B cell (primary cell): ENCODE measurements at regions not wholly inside any gene's neighbourhood (a gene's known extent, or its start where the extent isn't known, plus 50 kb on each side); places are given as distances from the start of the nearest gene placed in this dataset.
"Not testable (repeated sequence)": the region's sequence is repeated elsewhere in the genome, so short reads cannot be mapped to it uniquely, and the experiment has no call there.

Experiments used
- ATAC-seq: fragments of 200-7000 bp; cut with Tn5 transposase; one replicate; pipeline ENCODE4 v1.10.0; 2021; ENCODE audit warnings: low read depth, mild to moderate bottlenecking, moderate number of reproducible peaks, moderate library complexity
- CTCF ChIA-PET: fragments of 350-600 bp; sonication (Branson Sonifier 250); formaldehyde crosslinking; loops from one replicate; lab custom pipeline; 2021; ENCODE audit warnings: antibody characterized with exemption, inconsistent platforms; lab: Charles Lee
- POLR2A ChIA-PET: fragments of 350-600 bp; sonication (Branson Sonifier 250); formaldehyde crosslinking; loops from one replicate; lab custom pipeline; 2021; ENCODE audit warnings: antibody characterized with exemption; lab: Charles Lee
- DNase-seq: peaks from one replicate; pipeline ENCODE4 v3.0.0; 2013
- H2AFZ ChIP-seq: 2 replicates; pipeline ENCODE4 v1.6.1; 2012; ENCODE audit warnings: mild to moderate bottlenecking, low read depth, low read length; ENCODE audit not compliant: insufficient read depth, poor library complexity, severe bottlenecking
- H3K27ac ChIP-seq, 2 donors: 1 replicate in 1 of 2; 2 replicates in 1 of 2; pipeline ENCODE4 v1.5.1; 2012 to 2013; ENCODE audit warnings: low read length in 2 of 2, mild to moderate bottlenecking in 2 of 2, moderate library complexity in 1 of 2
- H3K27me3 ChIP-seq, 4 experiments: fragments of 200-600 bp in 1 of 4; sonication (generic) in 1 of 4; replicated peaks in 1 of 4; 1 replicate in 2 of 4; 2 replicates in 2 of 4; pipeline versions ENCODE4 v1.6.1 to v1.7.0; 2013 to 2016; ENCODE audit warnings: low read length in 3 of 4, mild to moderate bottlenecking in 2 of 4, mixed read lengths in 1 of 4, moderate library complexity in 1 of 4; ENCODE audit not compliant: insufficient read depth in 4 of 4, control insufficient read depth in 3 of 4; ENCODE audit errors: control extremely low read depth in 1 of 4
- H3K36me3 ChIP-seq, 2 experiments: replicated peaks in 1 of 2; 1 replicate in 1 of 2; 2 replicates in 1 of 2; pipeline versions ENCODE4 v1.6.1 to v1.7.1; 2013; ENCODE audit warnings: low read length in 1 of 2; ENCODE audit not compliant: insufficient read depth in 2 of 2, control insufficient read depth in 1 of 2; ENCODE audit errors: control extremely low read depth in 1 of 2, extremely low read depth in 1 of 2
- H3K4me1 ChIP-seq, 2 donors: fragments of 200-600 bp in 1 of 2; sonication (generic) in 1 of 2; 1 replicate in 1 of 2; 2 replicates in 1 of 2; pipeline versions ENCODE4 v1.5.1 to v1.6.1; 2013 to 2017; ENCODE audit warnings: low read length in 2 of 2; ENCODE audit not compliant: control insufficient read depth in 2 of 2, insufficient read depth in 2 of 2
- H3K4me2 ChIP-seq: replicated peaks from 2 replicates; pipeline ENCODE3; 2012; ENCODE audit warnings: mild to moderate bottlenecking, low read depth, low read length; ENCODE audit not compliant: poor library complexity, severe bottlenecking
- H3K4me3 ChIP-seq, 5 experiments: fragments of 200-600 bp in 1 of 5; sonication (generic) in 1 of 5; 1 replicate in 3 of 5; 2 replicates in 2 of 5; pipeline versions ENCODE4 v1.5.1 to v1.7.0; 2011 to 2016; ENCODE audit warnings: low read length in 4 of 5, mild to moderate bottlenecking in 4 of 5, low read depth in 2 of 5, control low read depth in 1 of 5, moderate library complexity in 1 of 5; ENCODE audit not compliant: insufficient read depth in 1 of 5; ENCODE audit errors: control extremely low read depth in 1 of 5, extremely low read depth in 1 of 5
- H3K79me2 ChIP-seq: fragments of 200-600 bp; sonication (generic); one replicate; pipeline ENCODE4 v1.6.0; 2016; ENCODE audit warnings: low read length; ENCODE audit not compliant: control insufficient read depth, insufficient read depth
- H3K9ac ChIP-seq: fragments of 200-600 bp; sonication (generic); 2 replicates; pipeline ENCODE4 v1.6.1; 2017; ENCODE audit warnings: mild to moderate bottlenecking, low read length, moderate library complexity
- H3K9me3 ChIP-seq, 3 donors: one replicate each; pipeline versions ENCODE4 v1.6.1 to v1.7.1; 2013; ENCODE audit warnings: low read length in 2 of 3; ENCODE audit not compliant: control insufficient read depth in 2 of 3, insufficient read depth in 1 of 3; ENCODE audit errors: control extremely low read depth in 1 of 3
- H4K20me1 ChIP-seq: 2 replicates; pipeline ENCODE4 v1.6.0; 2012; ENCODE audit warnings: mild to moderate bottlenecking, low read length; ENCODE audit not compliant: insufficient read depth, control insufficient read depth, poor library complexity, severe bottlenecking
- H3K27ac Mint-ChIP-seq: one replicate; pipeline ENCODE4 v1.8.0; 2021; ENCODE audit warnings: mixed read lengths
- H3K27me3 Mint-ChIP-seq: one replicate; pipeline ENCODE4 v1.8.0; 2021; ENCODE audit warnings: mixed read lengths
- H3K4me1 Mint-ChIP-seq: one replicate; pipeline ENCODE4 v1.8.0; 2021; ENCODE audit warnings: mixed read lengths
- H3K4me3 Mint-ChIP-seq: one replicate; pipeline ENCODE4 v1.8.0; 2021; ENCODE audit warnings: mixed read lengths
- H3K9me3 Mint-ChIP-seq: one replicate; pipeline ENCODE4 v1.8.0; 2022; ENCODE audit warnings: mixed read lengths; ENCODE audit not compliant: insufficient read depth
- WGBS: methylation state at CpG from one replicate; pipeline ENCODE4 v1.1.5; 2013; ENCODE audit warnings: missing lambda C conversion rate; ENCODE audit not compliant: insufficient coverage; 5-methylcytosine and 5-hydroxymethylcytosine counted together
- intact Hi-C: fragments of 100-400 bp; cut with micrococcal nuclease; formaldehyde crosslinking; loops from one replicate; pipeline ENCODE4 v1.10.0; 2022

- H3K4me3 Mint-ChIP-seq: peak overlapping the region; percentile 52
- H3K4me1 ChIP-seq, H3K9ac ChIP-seq, H3K9me3 Mint-ChIP-seq, H2AFZ ChIP-seq, H3K4me2 ChIP-seq, H4K20me1 ChIP-seq, H3K27ac ChIP-seq, H3K36me3 ChIP-seq, H3K27ac Mint-ChIP-seq, H3K4me3 ChIP-seq, H3K27me3 ChIP-seq, CTCF ChIA-PET, H3K27me3 Mint-ChIP-seq, intact Hi-C loops, POLR2A ChIA-PET, H3K9me3 ChIP-seq, H3K79me2 ChIP-seq: not testable (repeated sequence)
- WGBS: no CpG with 5 or more reads among the region's 1 CpG
- peaks cover 33% of the 10 kb centered on the region for H3K4me1 Mint-ChIP-seq
- DNase-seq (peak; percentile 12), ATAC-seq (peak; percentile 39)
These were observed 493.3 kb downstream of the RPIA start for GRCh38 chr2:89184746-89185145.

DNA sequence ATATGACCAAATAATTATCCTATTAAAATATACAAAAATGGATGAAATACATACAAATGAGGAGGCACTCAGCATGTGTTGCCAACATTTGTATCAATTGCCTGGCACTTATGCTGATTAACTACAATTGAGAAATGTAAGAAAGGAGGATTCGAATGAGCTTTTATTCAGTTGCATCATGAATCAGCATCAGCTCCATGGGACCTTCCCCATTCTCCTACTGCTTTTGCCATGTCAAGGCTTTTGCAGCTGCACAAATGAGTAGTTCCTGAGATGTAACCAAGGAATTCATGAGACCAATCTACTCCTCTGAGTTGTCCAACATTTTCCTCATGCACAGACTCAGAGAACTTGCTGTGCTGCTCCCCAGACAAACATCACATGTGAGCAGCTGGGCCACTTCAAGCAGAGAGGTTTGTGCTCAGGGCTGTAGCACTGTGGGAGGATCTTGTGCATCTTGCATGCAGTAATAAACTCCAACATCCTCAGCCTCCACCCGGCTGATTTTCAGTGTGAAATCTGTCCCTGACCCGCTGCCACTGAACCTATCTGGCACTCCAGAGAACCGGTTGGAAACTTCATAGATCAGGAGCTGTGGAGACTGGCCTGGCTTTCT lies 504.3 kb downstream of the RPIA start:
- ATAC-seq: peak; percentile 52
- H3K9me3 ChIP-seq, H2AFZ ChIP-seq, H3K4me3 ChIP-seq, POLR2A ChIA-PET, intact Hi-C loops, H3K9ac ChIP-seq, CTCF ChIA-PET, H3K9me3 Mint-ChIP-seq, H4K20me1 ChIP-seq, H3K36me3 ChIP-seq, H3K27me3 ChIP-seq, H3K4me1 ChIP-seq, DNase-seq, H3K4me2 ChIP-seq, H3K79me2 ChIP-seq, H3K27ac ChIP-seq, H3K27me3 Mint-ChIP-seq: not testable (repeated sequence)
- Mint-ChIP-seq H3K4me1 (peaks cover 23% of the 10 kb centered on the region), H3K4me3 (peak overlapping the region; percentile 67), H3K27ac (peak overlapping the region; percentile 32)
- no CpG with 5 or more reads among the region's 4 CpGs for WGBS

GRCh38 chr2:89196719-89197118 lies 505.2 kb downstream of the RPIA start:
- H3K9ac ChIP-seq, H3K27ac ChIP-seq, H3K27me3 ChIP-seq, CTCF ChIA-PET, POLR2A ChIA-PET, H3K36me3 ChIP-seq, H3K9me3 Mint-ChIP-seq, H3K27me3 Mint-ChIP-seq, H3K79me2 ChIP-seq, H2AFZ ChIP-seq, DNase-seq, H3K4me1 ChIP-seq, H4K20me1 ChIP-seq, intact Hi-C loops, H3K9me3 ChIP-seq: not testable (repeated sequence)
- peak overlapping the region; percentile 82 for H3K4me3 Mint-ChIP-seq
- H3K4me2 ChIP-seq: peak overlapping the region; percentile 41
- no CpG with 5 or more reads among the region's 3 CpGs for WGBS
- peak; percentile 90 for ATAC-seq
- H3K4me1 Mint-ChIP-seq: peaks cover 23% of the 10 kb centered on the region
- peak overlapping the region in 2 of 5 experiments; percentile 35 for H3K4me3 ChIP-seq
- peak overlapping the region; percentile 79 for H3K27ac Mint-ChIP-seq

DNA sequence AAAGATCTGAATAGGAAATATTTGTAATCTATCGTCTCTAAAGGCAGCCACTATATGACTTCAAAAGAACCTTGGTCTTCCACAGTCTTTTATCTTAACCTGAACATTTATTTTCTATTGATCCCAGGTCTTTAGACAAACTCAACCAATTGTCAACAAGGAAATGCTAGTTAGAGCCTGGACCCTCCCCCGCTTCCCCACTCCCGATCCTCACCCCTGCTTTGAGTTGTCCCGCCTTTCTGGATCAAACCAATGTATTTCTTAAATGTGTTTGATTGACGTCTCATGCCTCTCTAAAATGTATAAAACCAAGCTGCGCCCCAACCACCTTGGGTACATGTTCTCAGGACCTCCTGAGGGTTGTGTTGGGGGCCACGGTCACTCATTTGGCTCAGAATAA lies 506.6 kb downstream of the RPIA start:
- POLR2A ChIA-PET, H3K27me3 ChIP-seq, H3K4me3 Mint-ChIP-seq, H3K4me2 ChIP-seq, H3K4me3 ChIP-seq, H3K27me3 Mint-ChIP-seq, intact Hi-C loops, H3K9me3 Mint-ChIP-seq, H3K4me1 ChIP-seq, DNase-seq, H3K79me2 ChIP-seq, H3K27ac Mint-ChIP-seq, ATAC-seq, H2AFZ ChIP-seq, H3K9me3 ChIP-seq, H3K36me3 ChIP-seq, H3K27ac ChIP-seq, H3K9ac ChIP-seq, CTCF ChIA-PET, H4K20me1 ChIP-seq: not testable (repeated sequence)
- H3K4me1 Mint-ChIP-seq: peaks cover 23% of the 10 kb centered on the region
- WGBS: 100% methylated on average over 1 of the region's 7 CpGs
